ENCODE measurements at regions not wholly inside any gene's neighbourhood (a gene's known extent, or its start where the extent isn't known, plus 50 kb on each side); places are given as distances from the start of the nearest gene placed in this dataset.

GRCh38 chr6:149153100-149153499 is 164.4 kb upstream of the TAB2 start:
- H3K4me1 Mint-ChIP-seq (ENCODE audit: unreplicated experiment): peaks cover 13% of the 10 kb centered on the region
- peaks cover 7% of the 10 kb centered on the region for H3K36me3 Mint-ChIP-seq (ENCODE audit: low read depth, unreplicated experiment)
- H3K27me3 Mint-ChIP-seq (ENCODE audit: unreplicated experiment): peaks cover 5% of the 10 kb centered on the region
- no peaks in the 10 kb centered on the region for H3K9me3 Mint-ChIP-seq (ENCODE audit: unreplicated experiment)
- no peak overlapping the region for H3K27ac Mint-ChIP-seq (ENCODE audit: unreplicated experiment)
- TF ChIP-seq CTCF (IDR thresholded peaks at IDR 0.05; ENCODE audit: unreplicated experiment): no peak
- DNase-seq (ENCODE audit: low spot score): no peak
- H3K4me3 Mint-ChIP-seq (ENCODE audit: unreplicated experiment): no peak overlapping the region

GRCh38 chr6:149153693-149154092 is 163.8 kb upstream of the TAB2 start:
- no peak for DNase-seq (ENCODE audit: low spot score)
- H3K4me3 Mint-ChIP-seq (ENCODE audit: unreplicated experiment): no peak overlapping the region
- no peak for TF ChIP-seq CTCF (IDR thresholded peaks at IDR 0.05; ENCODE audit: unreplicated experiment)
- no peaks in the 10 kb centered on the region for H3K9me3 Mint-ChIP-seq (ENCODE audit: unreplicated experiment)
- H3K27ac Mint-ChIP-seq (ENCODE audit: unreplicated experiment): no peak overlapping the region
- peaks cover 7% of the 10 kb centered on the region for H3K36me3 Mint-ChIP-seq (ENCODE audit: low read depth, unreplicated experiment)
- peaks cover 13% of the 10 kb centered on the region for H3K4me1 Mint-ChIP-seq (ENCODE audit: unreplicated experiment)
- H3K27me3 Mint-ChIP-seq (ENCODE audit: unreplicated experiment): peaks cover 5% of the 10 kb centered on the region

- H3K27me3 Mint-ChIP-seq (ENCODE audit: unreplicated experiment): peaks cover 5% of the 10 kb centered on the region
- no peaks in the 10 kb centered on the region for H3K9me3 Mint-ChIP-seq (ENCODE audit: unreplicated experiment)
- peaks cover 14% of the 10 kb centered on the region for H3K4me1 Mint-ChIP-seq (ENCODE audit: unreplicated experiment)
- H3K27ac Mint-ChIP-seq (ENCODE audit: unreplicated experiment): no peak overlapping the region
- no peak for DNase-seq (ENCODE audit: low spot score)
- H3K4me3 Mint-ChIP-seq (ENCODE audit: unreplicated experiment): no peak overlapping the region
- no peak for TF ChIP-seq CTCF (IDR thresholded peaks at IDR 0.05; ENCODE audit: unreplicated experiment)
- H3K36me3 Mint-ChIP-seq (ENCODE audit: low read depth, unreplicated experiment): peaks cover 7% of the 10 kb centered on the region
These were observed 163.2 kb upstream of the TAB2 start for GRCh38 chr6:149154261-149154821.

GRCh38 chr6:149157126-149157525 is 160.4 kb upstream of the TAB2 start:
- no peaks in the 10 kb centered on the region for H3K9me3 Mint-ChIP-seq (ENCODE audit: unreplicated experiment)
- H3K27ac Mint-ChIP-seq (ENCODE audit: unreplicated experiment): no peak overlapping the region
- peaks cover 1% of the 10 kb centered on the region for H3K27me3 Mint-ChIP-seq (ENCODE audit: unreplicated experiment)
- peaks cover 7% of the 10 kb centered on the region for H3K36me3 Mint-ChIP-seq (ENCODE audit: low read depth, unreplicated experiment)
- no peak for DNase-seq (ENCODE audit: low spot score)
- H3K4me1 Mint-ChIP-seq (ENCODE audit: unreplicated experiment): peaks cover 15% of the 10 kb centered on the region
- no peak overlapping the region for H3K4me3 Mint-ChIP-seq (ENCODE audit: unreplicated experiment)
- no peak for TF ChIP-seq CTCF (IDR thresholded peaks at IDR 0.05; ENCODE audit: unreplicated experiment)

- Mint-ChIP-seq H3K4me3 (ENCODE audit: unreplicated experiment) (no peak overlapping the region), H3K4me1 (ENCODE audit: unreplicated experiment) (peaks cover 15% of the 10 kb centered on the region), H3K9me3 (ENCODE audit: unreplicated experiment) (no peaks in the 10 kb centered on the region), H3K27ac (ENCODE audit: unreplicated experiment) (no peak overlapping the region), H3K36me3 (ENCODE audit: low read depth, unreplicated experiment) (peaks cover 7% of the 10 kb centered on the region), H3K27me3 (ENCODE audit: unreplicated experiment) (peaks cover 1% of the 10 kb centered on the region)
- no peak for DNase-seq (ENCODE audit: low spot score)
- no peak for TF ChIP-seq CTCF (IDR thresholded peaks at IDR 0.05; ENCODE audit: unreplicated experiment)
These were observed 159.4 kb upstream of the TAB2 start for GRCh38 chr6:149158076-149158475.
